ENCODE measurements at regions not wholly inside any gene's neighbourhood (a gene's known extent, or its start where the extent isn't known, plus 50 kb on each side); places are given as distances from the start of the nearest gene placed in this dataset.

DNA sequence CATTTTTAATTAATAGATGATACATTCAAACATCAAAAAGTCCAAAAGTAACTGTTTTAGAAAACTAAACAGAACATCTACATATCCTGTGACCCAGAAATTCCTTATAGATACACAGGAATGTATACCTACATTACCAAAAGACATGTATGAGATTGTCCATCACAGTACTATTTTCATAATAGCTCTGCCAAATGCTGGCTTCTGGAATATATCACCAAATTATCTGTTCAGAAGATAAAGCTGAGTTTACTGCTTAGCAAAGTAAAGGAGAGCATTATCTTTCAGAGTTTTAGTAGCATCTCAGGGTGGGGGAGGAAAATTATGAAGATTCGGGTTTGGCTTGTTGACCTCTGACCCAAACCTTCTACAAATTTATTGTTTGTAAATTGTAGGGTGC, 368.9 kb upstream of the SLC7A11 start:
- DNase-seq, result no peak

DNA sequence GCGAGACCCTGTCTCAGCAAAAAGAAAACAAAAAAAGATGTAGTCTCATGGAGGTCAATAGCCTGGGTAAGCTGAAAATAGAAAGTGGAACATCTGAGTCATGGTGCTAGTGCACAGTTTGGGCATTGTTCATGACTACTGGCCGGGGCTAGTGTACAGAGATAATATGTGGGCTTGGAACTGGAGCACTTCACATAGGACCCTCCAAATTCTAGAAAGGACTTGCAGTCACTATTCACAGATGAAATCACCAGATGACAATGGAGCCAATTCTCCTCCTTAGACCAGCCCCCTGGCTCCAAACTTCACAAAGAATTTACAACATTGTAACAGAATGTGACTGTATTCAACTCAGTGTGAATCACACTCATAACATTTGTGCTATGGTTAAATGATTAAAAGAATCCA, 367.8 kb upstream of the SLC7A11 start:
- no peak for DNase-seq

DNA sequence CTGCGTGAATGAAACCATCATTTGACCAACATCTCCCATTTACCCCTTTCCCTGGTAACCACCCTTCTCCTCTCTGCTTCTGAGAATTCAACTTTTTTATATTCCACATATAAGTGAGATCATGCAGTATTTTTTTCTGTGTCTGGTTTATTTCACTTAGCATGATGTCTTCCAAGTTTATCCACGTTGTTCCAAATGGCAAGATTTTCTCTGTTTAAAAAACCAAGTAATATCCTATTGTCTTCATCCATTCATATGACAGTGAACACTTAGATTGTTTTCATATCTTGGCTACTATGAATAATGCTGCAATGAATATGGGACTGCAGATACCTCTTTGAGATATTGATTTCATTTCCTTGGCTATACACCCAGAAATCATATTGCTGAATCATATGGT, 362.4 kb upstream of the SLC7A11 start:
- DNase-seq, result no peak

GRCh38 chr4:138602664-138603063, 360.5 kb upstream of the SLC7A11 start:
- DNase-seq, result no peak

GRCh38 chr4:138599965-138600364, 357.8 kb upstream of the SLC7A11 start:
- no peak for DNase-seq

DNA sequence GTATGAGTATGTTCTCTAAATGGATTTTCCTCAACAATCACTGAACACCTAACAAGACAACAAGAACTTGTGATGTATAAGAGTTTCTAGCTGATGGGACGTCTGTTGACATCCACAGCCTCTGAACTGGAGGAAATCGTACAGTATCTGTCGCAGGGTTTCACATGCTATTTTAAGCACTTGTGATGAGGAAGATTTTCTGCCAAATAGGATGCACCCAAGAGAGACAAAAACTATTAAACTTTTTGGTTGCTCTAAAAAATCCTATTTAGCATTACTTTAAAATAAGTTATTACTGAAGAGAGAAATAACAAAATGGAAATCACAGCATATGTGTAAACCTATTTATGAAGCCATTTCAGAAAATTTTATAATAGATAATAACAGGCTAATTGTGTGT, 356.1 kb upstream of the SLC7A11 start:
- DNase-seq, result no peak

- no peak for DNase-seq
These were observed 354.7 kb upstream of the SLC7A11 start for GRCh38 chr4:138596896-138597295.

GRCh38 chr4:138595731-138596460, 353.7 kb upstream of the SLC7A11 start:
- DNase-seq, result no peak

GRCh38 chr4:138595171-138595570, 353.0 kb upstream of the SLC7A11 start:
- DNase-seq, result peak; percentile 83

- no peak for DNase-seq
These were observed 350.6 kb upstream of the SLC7A11 start for GRCh38 chr4:138592796-138593195.

GRCh38 chr4:138591808-138592207, 349.7 kb upstream of the SLC7A11 start:
- DNase-seq, result no peak

GRCh38 chr4:138588501-138588900, 346.4 kb upstream of the SLC7A11 start:
- no peak for DNase-seq

- no peak for DNase-seq
These were observed 337.0 kb upstream of the SLC7A11 start for GRCh38 chr4:138579146-138579545.

DNA sequence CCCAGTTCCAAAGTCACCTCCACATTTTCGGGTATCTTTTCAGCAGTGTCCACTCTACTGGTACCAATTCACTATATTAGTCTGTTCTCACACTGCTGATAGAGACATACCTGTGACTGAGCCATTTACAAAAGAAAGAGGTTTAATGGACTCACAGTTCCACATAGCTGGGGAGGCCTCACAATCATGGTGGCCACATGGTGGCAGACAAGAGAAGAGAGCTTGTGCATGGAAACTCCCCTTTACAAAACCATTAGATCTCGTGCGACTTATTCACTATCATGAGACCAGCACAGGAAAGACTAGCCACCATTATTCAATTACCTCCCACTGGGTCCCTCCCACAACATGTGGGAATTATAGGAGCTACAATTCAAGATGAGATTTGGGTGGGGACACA, 335.7 kb upstream of the SLC7A11 start:
- DNase-seq, result peak; percentile 2

DNA sequence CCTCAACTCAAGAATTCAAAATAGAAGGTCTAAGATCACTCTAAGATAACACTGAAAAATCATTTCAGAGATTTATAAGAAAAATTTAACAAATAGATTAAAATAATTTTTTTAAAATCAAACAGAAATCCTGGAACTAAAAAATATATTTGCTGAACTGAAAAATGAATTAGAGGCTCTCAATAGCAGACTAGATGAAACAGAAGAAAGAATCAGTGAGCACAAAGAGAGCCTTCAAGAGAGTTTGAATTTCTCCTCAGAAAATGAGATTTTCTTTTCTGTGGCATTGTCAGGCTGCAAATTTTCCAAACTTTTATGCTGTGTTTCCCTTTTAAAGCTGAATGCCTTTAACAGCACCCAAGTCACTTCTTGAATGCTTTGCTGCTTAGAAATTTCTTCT, 335.0 kb upstream of the SLC7A11 start:
- no peak for DNase-seq

DNA sequence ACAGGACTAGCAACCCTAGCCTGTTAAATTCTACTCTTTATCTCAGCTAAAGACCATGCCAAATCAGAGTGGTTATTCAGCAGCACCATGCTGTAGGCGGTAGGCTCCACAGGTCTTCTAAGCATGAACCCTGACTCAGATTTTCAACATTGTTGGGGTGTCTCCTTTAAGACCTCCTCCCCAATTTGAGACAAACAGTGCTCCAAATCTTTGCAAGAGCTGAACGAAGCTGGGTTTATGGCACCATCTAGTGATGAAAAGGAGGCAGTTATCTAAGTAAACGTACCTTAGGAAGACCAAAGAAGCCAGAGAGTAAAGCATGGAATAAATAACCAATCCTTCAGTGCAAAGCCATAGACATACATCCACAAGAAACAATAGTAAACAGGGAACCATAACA, 334.5 kb upstream of the SLC7A11 start:
- DNase-seq, result peak; percentile 51

DNA sequence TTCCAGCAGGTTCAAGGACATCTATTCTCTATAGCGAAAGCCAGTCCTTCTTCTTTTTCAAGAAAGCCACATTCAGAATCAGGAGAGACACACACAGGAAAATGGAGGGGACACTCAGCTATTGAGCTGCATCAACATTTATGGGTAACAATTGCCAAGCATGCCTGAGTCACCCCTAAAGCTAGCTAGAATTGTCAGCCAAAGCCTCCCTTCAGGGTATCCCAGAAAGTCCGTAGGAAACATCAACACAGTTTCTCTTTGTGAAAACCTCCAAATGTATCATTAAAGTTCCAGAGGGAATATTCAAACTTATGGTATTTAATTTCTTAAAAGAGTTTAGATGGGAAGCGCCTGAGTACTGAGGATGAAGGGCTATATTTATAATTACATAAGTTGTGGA, 331.1 kb upstream of the SLC7A11 start:
- no peak for DNase-seq

DNA sequence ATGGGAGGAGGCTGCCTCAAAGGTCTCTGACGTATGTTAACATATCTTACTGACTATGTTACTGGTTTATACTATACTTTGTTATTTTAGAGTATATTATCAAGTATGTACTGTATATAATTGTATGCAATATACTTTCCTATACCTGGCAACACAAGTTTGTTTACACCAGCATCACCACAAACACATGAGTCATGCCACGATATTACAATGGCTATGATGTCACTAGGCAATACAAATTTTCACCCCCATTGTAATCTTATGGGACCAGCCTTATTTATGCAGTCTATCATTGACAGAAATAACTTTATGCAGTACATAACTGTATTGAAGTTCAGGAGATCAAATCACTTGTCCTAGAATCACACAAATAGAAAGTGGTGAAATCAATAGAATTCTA, 329.9 kb upstream of the SLC7A11 start:
- no peak for DNase-seq

GRCh38 chr4:138567696-138568095, 325.5 kb upstream of the SLC7A11 start:
- no peak for DNase-seq

- DNase-seq, result no peak
These were observed 323.4 kb upstream of the SLC7A11 start for GRCh38 chr4:138565576-138565975.

DNA sequence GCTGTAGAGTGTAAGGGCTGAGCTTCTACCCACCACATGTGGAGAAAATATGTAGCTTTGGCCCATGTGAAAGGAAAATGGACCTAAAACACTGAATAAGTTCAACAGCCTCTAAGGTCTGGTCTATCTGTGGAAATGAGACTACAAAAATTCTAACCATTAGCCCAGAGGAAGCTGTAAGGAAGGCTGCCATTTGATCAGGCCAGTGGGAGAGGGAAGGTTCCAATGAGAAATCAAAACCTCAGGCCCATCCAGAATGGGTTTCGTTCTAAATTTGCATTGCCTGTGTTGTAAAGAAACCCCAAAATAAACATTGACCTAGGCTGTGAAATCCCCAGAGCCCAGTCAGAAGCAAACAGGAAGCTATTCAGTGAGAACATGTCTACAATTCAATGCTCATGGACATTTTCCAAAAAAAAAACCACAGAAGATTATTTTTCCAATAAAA, 320.4 kb upstream of the SLC7A11 start:
- DNase-seq, result no peak

DNA sequence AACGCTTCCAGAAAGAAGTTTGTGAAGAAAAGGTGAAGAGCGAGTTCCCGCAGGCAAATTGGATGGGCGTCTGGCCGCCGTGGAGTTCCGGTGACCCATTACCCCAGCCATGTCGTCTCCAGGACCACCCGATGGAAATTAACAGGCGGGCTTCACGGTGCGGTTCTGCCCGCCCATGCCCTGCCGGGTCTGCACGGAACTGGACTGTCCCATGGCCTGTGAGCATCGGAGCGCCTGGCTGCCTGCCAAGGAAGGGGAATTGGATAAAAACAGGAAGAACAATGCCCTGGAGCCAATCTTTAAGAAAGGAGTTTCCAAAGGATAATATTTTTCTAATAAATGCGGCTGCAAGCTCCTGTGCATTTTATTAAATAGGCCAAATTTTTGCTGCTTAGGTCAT, 319.8 kb upstream of the SLC7A11 start:
- DNase-seq, result no peak

- DNase-seq, result no peak
These were observed 319.2 kb upstream of the SLC7A11 start for GRCh38 chr4:138561276-138561880.

GRCh38 chr4:138560448-138560847, 318.3 kb upstream of the SLC7A11 start:
- no peak for DNase-seq

GRCh38 chr4:138558886-138559285, 316.7 kb upstream of the SLC7A11 start:
- DNase-seq, result no peak

All from NCI-H82 (cell line).